CD4-positive, alpha-beta T cell treated with Interleukin-15 for 4 hours (primary cell): ENCODE measurements at regions not wholly inside any gene's neighbourhood (a gene's known extent, or its start where the extent isn't known, plus 50 kb on each side); places are given as distances from the start of the nearest gene placed in this dataset.
"Not testable (repeated sequence)": the region's sequence is repeated elsewhere in the genome, so short reads cannot be mapped to it uniquely, and the experiment has no call there.

Experiments
- DNase-seq: peaks from one replicate; pipeline ENCODE4 v3.0.0-alpha.2; 2020; ENCODE audit warnings: low spot score

GRCh38 chr10:9285690-9286089, 1231.2 kb downstream of the GATA3 start:
- DNase-seq: no peak

- DNase-seq: no peak
Measured at GRCh38 chr10:9289811-9290210, 1235.3 kb downstream of the GATA3 start.

- DNase-seq: no peak
Measured at GRCh38 chr10:9291081-9291480, 1236.6 kb downstream of the GATA3 start.

GRCh38 chr10:9294132-9294663, 1239.7 kb downstream of the GATA3 start:
- no peak for DNase-seq

DNA sequence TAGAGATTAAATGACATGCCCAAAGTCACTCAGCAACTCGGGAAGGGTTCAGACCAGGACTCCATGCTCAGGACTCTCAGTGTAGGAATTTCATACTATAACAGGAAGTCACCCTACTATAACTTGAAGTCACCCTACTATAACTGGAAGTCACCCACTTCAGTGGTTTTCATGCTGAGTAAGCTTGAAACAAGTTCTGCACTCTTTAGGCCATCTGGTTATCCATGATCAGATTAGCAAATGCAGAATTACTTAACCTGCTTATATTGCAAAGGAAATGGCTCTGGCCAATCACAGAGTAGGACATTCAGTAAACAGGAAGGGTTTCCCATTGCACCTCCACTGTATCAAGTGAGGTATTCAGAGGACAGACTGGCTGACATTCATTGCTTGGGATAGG, 1240.4 kb downstream of the GATA3 start:
- no peak for DNase-seq

- no peak for DNase-seq
Measured at GRCh38 chr10:9296190-9296589, 1241.7 kb downstream of the GATA3 start.

GRCh38 chr10:9297580-9297979, 1243.1 kb downstream of the GATA3 start:
- no peak for DNase-seq

GRCh38 chr10:9299966-9300365, 1245.5 kb downstream of the GATA3 start:
- DNase-seq: no peak

DNA sequence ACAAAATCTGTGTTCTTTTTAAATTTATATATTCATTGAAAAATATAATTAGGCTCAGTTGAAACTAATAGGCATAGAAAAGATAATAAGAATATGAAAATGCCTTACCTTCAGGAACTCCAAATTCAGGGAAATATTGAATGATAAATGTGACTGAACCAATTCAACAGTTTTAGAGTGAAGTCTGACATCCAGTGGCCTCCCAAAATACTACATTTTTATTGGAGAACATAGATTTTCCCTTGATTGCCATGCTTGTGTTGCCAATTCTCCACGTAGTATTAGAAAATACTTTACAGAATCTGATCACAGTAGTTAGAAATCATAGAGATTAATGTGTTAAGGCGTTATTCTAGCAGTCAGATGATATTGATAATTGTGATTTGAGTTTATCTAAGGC, 1246.7 kb downstream of the GATA3 start:
- DNase-seq: no peak

- DNase-seq: no peak
Measured at GRCh38 chr10:9301554-9301953, 1247.1 kb downstream of the GATA3 start.

- peak; percentile 43 for DNase-seq
Measured at GRCh38 chr10:9302140-9302746, 1247.8 kb downstream of the GATA3 start.

GRCh38 chr10:9305018-9305655, 1250.6 kb downstream of the GATA3 start:
- peak; percentile 7 for DNase-seq

GRCh38 chr10:9311702-9312499, 1257.4 kb downstream of the GATA3 start:
- no peak for DNase-seq

GRCh38 chr10:9315292-9315691, 1260.8 kb downstream of the GATA3 start:
- DNase-seq: no peak

GRCh38 chr10:9331583-9332008, 1277.1 kb downstream of the GATA3 start:
- peak; percentile 49 for DNase-seq

DNA sequence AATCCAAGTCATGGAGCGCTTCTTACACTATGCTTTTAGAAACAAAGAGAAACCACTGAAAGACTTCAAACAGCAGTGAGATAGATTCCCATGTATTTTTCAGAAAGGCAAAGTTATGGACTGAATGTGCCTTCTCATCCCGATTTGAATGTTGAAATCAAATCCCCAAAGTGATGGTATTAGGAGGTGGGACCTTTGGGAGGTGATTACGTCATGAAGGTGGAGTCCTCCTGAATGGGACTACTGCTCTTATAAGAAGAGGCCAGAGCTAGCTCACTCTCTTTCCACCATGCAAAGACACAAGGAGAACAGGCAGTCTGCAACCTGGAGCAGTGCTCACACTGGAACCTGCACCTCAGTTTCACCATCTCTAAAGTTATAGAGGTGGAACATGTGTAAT, 1279.8 kb downstream of the GATA3 start:
- no peak for DNase-seq

DNA sequence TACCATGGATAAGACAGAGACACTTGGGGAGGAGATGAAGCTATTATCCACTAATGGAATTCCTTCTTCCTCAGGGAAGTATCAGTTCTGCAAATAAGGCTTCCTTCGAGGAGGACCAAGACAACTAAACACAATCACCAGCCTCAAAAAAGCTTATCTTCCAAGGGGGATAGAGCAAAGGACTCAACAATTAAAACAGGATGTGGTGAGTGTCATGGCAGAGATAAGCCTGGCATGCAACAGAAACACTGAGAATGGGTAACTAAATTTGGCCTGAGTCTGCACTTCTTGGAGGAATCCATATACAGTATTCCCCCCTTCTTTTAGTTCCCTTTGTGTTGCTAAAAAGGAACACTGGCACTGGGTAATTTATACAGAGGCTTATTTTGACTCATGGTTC, 1285.2 kb downstream of the GATA3 start:
- DNase-seq: no peak

DNA sequence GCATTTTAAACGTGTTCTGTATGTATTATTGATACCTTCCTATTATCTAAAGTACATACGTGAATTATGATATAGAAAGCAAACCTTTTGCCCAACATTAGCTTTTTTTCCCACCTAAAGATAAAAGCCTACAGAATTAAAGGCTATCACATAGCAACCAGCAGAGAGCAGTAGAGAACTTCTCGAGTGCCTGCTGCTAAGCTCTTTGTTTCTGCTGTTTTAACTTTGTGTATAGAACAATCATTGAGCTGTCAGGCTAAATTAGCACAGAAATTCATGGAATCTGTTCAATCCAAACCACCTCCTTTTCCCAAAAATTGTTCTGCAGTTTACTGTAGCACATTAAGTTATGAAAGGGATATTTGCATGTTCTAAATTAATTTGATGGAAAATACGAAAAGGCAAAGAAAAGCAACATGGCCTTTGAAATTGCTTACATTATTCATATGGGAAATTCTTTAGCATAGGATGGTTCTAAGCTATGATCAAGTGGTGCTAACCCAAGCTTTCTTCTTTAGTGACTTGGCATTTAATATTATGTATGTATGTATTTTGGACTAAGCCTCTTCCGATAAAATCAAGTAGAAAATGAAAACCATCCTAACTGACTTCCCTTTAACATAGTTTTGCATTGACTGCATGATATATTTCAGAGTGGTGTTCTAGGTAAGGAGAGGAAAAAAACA, 1288.5 kb downstream of the GATA3 start:
- no peak for DNase-seq

DNA sequence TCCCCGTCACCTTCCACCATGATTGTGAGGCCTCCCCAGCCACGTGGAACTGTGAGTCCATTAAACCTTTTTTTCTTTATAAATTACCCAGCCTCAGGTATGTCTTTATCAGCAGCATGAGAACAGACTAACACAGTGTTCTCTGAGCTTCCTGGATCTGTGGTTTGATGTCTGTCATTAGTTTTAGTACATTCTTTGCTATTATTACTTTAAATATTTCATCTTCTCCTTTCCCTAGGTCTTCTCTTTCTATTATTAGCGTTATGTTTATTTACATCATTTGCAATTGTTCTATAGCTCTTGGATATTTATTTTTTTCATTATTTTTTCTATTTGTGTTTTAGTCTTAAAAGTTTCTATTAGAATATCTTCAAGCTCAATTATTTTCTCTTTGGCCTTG, 1293.4 kb downstream of the GATA3 start:
- not testable (repeated sequence) for DNase-seq

DNA sequence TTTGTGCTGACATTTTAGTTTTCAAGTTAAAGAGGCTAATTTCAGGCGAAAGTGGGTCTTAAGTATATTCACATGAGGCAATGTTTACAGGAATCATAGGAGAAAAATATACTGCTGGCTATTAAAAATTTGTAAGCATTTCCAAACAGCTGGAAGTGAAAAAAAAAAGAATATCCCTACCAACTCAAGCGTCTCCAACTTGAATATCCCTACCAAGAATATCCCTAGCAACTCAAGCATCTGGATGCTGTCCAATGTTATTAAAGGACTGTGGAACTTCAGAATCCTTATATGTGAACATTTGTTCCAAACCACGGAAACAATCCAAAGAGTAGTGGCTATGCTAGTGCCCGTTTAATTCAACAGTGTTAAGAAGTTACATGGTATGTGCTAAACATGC, 1303.0 kb downstream of the GATA3 start:
- no peak for DNase-seq

DNA sequence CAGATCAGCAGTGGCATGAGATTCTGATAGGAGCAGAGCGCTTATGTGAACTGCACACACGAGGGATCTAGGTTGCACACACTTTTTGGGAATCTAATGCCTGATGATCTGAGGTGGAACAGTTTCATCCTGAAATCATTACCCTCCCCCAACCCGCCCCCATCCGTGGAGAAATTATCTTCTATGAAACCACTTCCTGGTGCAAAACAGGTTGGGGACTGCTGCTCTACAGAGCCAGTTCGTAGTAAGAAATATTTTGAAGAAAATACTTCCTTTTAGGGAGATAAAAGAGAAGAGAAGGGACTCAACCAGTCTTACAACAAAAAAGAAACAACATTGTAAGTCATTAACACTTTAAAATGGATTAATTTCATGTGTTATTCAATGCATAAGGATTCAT, 1308.2 kb downstream of the GATA3 start:
- no peak for DNase-seq

DNA sequence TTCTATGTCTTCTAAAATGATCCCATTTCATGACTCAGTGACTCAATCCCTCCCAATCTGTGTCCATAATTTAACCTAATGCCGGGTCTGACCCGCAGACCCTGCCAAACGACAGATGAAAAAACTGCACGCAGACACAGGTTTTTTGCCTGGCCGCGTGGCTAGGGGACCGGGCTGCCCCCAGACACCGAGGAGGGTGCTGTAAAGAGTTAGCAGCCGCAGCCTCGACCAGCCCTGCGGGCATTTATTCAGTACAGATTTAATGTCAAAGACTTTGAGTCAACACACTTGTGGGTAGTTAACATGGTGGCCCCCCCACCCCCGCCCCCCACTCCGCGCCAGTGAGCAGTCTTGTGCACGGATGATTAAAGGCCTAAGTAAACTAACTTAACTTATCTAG, 1324.7 kb downstream of the GATA3 start:
- DNase-seq: no peak
